ENCODE measurements at regions not wholly inside any gene's neighbourhood (a gene's known extent, or its start where the extent isn't known, plus 50 kb on each side); places are given as distances from the start of the nearest gene placed in this dataset.

DNA sequence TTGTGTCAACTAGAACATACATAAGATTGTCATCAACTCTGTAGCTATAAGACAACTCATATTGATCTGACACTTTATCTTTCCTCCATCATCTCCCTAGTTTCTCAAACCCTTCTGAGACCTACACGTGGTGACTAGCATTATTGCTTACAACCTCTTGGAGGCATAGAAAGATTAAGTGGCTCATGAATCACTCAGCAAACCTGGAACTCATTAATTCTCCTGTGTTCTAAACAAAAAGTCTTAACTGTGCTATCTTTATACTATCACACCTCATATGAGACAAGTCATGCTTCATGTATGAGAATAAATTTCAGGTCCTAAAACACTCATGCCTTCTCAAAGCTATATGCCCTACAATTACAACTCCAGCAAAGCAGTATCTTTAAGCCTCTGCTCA lies 408.6 kb upstream of the SYT1 start:
- TF ChIP-seq POLR2A (IDR thresholded peaks at IDR 0.05; ENCODE audit: low read depth, low read length) (no peak), POLR2AphosphoS5 (IDR thresholded peaks at IDR 0.05; ENCODE audit: low read depth, low read length) (no peak), SPI1 (IDR thresholded peaks at IDR 0.05; ENCODE audit: low read depth, low read length) (no peak), TAF1 (IDR thresholded peaks at IDR 0.05; ENCODE audit: low read depth, low read length) (no peak), POU2F2 (IDR thresholded peaks at IDR 0.05; ENCODE audit: low read depth, low read length) (no peak)

Measured in GM12891 (cell line).